Osteoblast (primary cell): ENCODE measurements at regions not wholly inside any gene's neighbourhood (a gene's known extent, or its start where the extent isn't known, plus 50 kb on each side); places are given as distances from the start of the nearest gene placed in this dataset.

Experiments used
- DNase-seq: peaks from one replicate; pipeline ENCODE4 v3.0.0; 2011; ENCODE audit warnings: low spot score, mixed read lengths; ENCODE audit not compliant: insufficient read length; ENCODE audit errors: missing footprints
- H2AFZ ChIP-seq: 2 replicates; pipeline ENCODE4 v1.6.0; 2011; ENCODE audit warnings: mild to moderate bottlenecking, low read length
- H3K27ac ChIP-seq: 2 replicates; pipeline ENCODE4 v1.5.1; 2011; ENCODE audit warnings: mild to moderate bottlenecking, low read depth, low read length, moderate library complexity
- H3K27me3 ChIP-seq: 2 replicates; pipeline ENCODE4 v1.6.0; 2012; ENCODE audit warnings: mild to moderate bottlenecking, control low read depth, inconsistent platforms, low read length, moderate library complexity; ENCODE audit not compliant: insufficient read depth
- H3K36me3 ChIP-seq: 2 replicates; pipeline ENCODE4 v1.5.1; 2011; ENCODE audit warnings: mild to moderate bottlenecking, low read length, control low read depth, moderate library complexity; ENCODE audit not compliant: insufficient read depth
- H3K4me1 ChIP-seq: 2 replicates; pipeline ENCODE4 v1.5.1; 2011; ENCODE audit warnings: mild to moderate bottlenecking, low read length, control low read depth, moderate library complexity; ENCODE audit not compliant: insufficient read depth
- H3K4me2 ChIP-seq: 2 replicates; pipeline ENCODE4 v1.6.0; 2011; ENCODE audit warnings: mild to moderate bottlenecking, low read length; ENCODE audit not compliant: insufficient read depth
- H3K4me3 ChIP-seq: fragments of 200-600 bp; sonication (generic); 3 replicates; pipeline ENCODE4 v1.5.1; 2012; ENCODE audit warnings: mild to moderate bottlenecking, low read length, inconsistent platforms; ENCODE audit not compliant: insufficient read depth
- H3K79me2 ChIP-seq: 2 replicates; pipeline ENCODE4 v1.6.0; 2012; ENCODE audit warnings: mild to moderate bottlenecking, low read length, control low read depth, inconsistent platforms; ENCODE audit not compliant: insufficient read depth
- H3K9me3 ChIP-seq: 2 replicates; pipeline ENCODE4 v1.5.1; 2011; ENCODE audit warnings: low read depth, low read length, control low read depth
- H4K20me1 ChIP-seq: 2 replicates; pipeline ENCODE4 v1.6.0; 2012; ENCODE audit warnings: mild to moderate bottlenecking, low read length, control low read depth; ENCODE audit not compliant: insufficient read depth
- TF ChIP-seq, protein P1 (sequence below): IDR thresholded peaks from 2 replicates; pipeline ENCODE4 v1.5.1; 2011; ENCODE audit warnings: mild to moderate bottlenecking, low read depth, low read length, moderate library complexity; ENCODE audit errors: extremely low read depth

DNA sequence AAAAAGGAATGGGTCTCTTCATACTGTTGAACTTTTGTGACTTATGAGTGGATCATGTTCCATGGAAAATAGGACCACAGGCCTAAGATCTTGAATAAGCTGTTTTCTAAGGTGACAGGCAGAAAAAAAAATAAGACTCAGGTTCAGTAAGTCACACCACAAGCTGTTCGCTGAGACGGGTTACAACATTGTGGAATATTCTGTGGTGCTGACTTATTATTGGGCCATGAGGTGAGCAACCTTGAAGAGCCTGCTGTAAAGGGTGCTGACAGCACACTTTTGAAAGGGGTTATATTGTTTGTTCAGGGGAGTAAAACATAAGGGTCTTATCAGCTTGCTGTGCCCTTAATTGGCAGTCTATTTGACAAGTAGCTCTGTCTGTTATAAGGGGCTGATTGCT, 439.8 kb upstream of the SLC14A2 start:
- Histone ChIP-seq H3K79me2 (no peaks in the 10 kb centered on the region), H3K27me3 (no peaks in the 10 kb centered on the region), H3K4me2 (no peak overlapping the region), H3K4me1 (peaks cover 16% of the 10 kb centered on the region), H3K27ac (no peak overlapping the region), H3K36me3 (no peaks in the 10 kb centered on the region), H2AFZ (no peak overlapping the region), H3K9me3 (no peaks in the 10 kb centered on the region), H4K20me1 (no peaks in the 10 kb centered on the region), H3K4me3 (no peak overlapping the region)
- no peak for DNase-seq
- TF ChIP-seq, protein P1, sequence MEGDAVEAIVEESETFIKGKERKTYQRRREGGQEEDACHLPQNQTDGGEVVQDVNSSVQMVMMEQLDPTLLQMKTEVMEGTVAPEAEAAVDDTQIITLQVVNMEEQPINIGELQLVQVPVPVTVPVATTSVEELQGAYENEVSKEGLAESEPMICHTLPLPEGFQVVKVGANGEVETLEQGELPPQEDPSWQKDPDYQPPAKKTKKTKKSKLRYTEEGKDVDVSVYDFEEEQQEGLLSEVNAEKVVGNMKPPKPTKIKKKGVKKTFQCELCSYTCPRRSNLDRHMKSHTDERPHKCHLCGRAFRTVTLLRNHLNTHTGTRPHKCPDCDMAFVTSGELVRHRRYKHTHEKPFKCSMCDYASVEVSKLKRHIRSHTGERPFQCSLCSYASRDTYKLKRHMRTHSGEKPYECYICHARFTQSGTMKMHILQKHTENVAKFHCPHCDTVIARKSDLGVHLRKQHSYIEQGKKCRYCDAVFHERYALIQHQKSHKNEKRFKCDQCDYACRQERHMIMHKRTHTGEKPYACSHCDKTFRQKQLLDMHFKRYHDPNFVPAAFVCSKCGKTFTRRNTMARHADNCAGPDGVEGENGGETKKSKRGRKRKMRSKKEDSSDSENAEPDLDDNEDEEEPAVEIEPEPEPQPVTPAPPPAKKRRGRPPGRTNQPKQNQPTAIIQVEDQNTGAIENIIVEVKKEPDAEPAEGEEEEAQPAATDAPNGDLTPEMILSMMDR = no peak

DNA sequence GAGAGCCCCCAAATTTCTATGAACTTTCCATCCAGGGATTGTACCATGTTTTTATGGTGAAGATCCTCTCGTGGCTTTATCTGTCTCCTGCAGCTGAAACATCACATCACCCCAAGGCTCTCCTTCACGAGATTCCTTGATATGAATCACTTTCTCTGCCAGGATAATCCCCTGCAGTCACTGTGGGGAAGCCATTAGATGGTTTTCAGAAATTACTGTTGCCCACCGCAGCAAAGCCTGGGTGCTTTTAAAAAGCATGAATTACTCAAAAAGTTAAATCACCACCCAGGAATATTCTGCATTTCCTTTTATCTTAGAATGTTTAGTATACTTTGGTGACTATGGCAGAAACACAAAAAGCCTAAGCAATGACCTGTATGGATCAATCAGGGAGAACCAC, 428.4 kb upstream of the SLC14A2 start:
- TF ChIP-seq, protein P1 = no peak
- no peaks in the 10 kb centered on the region for H3K9me3 ChIP-seq
- no peak overlapping the region for H2AFZ ChIP-seq
- H4K20me1 ChIP-seq = no peaks in the 10 kb centered on the region
- H3K27ac ChIP-seq = no peak overlapping the region
- H3K79me2 ChIP-seq = no peaks in the 10 kb centered on the region
- H3K4me2 ChIP-seq = no peak overlapping the region
- DNase-seq = no peak
- H3K36me3 ChIP-seq = no peaks in the 10 kb centered on the region
- H3K27me3 ChIP-seq = no peaks in the 10 kb centered on the region
- no peak overlapping the region for H3K4me3 ChIP-seq
- H3K4me1 ChIP-seq = no peaks in the 10 kb centered on the region

DNA sequence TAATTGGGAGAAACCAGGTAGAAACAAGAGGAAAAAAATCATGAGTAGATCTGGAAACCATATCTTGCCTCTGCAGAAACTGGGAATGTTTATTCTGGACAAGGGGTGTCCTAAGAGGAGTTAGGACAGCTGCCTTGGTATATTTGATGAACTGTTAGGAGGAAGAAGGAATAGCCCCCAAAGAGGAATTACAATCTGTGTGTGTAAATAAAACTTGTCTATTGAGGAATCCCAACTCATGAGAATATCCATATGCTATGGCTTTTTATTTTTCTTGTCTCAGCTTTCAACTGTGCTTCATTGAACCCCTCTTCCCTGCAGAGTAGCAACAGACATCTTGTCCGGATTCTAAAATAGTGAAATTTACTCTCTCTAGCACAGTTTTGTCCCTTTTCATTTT, 423.5 kb upstream of the SLC14A2 start:
- Histone ChIP-seq H3K27ac (no peak overlapping the region), H3K9me3 (no peaks in the 10 kb centered on the region), H3K4me3 (no peak overlapping the region), H3K4me1 (no peaks in the 10 kb centered on the region), H3K27me3 (no peaks in the 10 kb centered on the region), H3K79me2 (no peaks in the 10 kb centered on the region), H2AFZ (no peak overlapping the region), H3K36me3 (no peaks in the 10 kb centered on the region), H4K20me1 (no peaks in the 10 kb centered on the region), H3K4me2 (no peak overlapping the region)
- TF ChIP-seq, protein P1 = no peak
- DNase-seq = no peak

DNA sequence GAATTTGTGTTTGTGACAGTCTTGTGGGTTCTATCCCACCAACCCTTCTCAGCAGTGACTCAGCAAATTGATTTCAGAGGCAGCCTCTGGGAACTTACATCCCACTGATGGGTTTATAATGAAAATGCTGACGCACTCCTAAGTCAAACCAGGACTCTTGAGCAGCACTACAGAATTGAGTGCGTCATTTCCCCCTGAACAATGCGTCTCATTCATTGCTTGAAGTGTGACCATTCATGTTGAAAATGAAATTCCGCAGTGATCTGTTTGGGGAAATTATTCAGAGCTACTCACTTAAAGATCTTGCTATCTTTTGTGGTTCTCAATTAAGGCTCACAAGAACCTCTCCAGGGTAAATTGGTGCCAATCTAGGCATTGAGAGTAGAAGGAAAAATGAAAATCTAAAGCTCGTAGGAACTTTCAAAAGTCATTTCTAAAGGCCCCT, 417.7 kb upstream of the SLC14A2 start:
- Histone ChIP-seq H4K20me1 (no peaks in the 10 kb centered on the region), H3K27ac (peak overlapping the region; percentile 51), H3K27me3 (no peaks in the 10 kb centered on the region), H3K4me1 (peaks cover 3% of the 10 kb centered on the region), H3K4me3 (no peak overlapping the region), H3K9me3 (no peaks in the 10 kb centered on the region), H2AFZ (no peak overlapping the region), H3K4me2 (no peak overlapping the region), H3K79me2 (no peaks in the 10 kb centered on the region), H3K36me3 (no peaks in the 10 kb centered on the region)
- DNase-seq = no peak
- TF ChIP-seq, protein P1 = no peak
